SK-N-SH treated with all-trans-retinoic acid at 6 μM for 48 hours (cell line): ENCODE measurements at regions not wholly inside any gene's neighbourhood (a gene's known extent, or its start where the extent isn't known, plus 50 kb on each side); places are given as distances from the start of the nearest gene placed in this dataset.

Experiments
- ATAC-seq: fragments of 200-7000 bp; cut with Tn5 transposase; 3 replicates; pipeline ENCODE4 v1.9.1; 2020; ENCODE audit warnings: mild to moderate bottlenecking, moderate library complexity
- BACH2 ChIP-seq: fragments of 250-450 bp; sonication (Bioruptor Pico); IDR thresholded peaks from 2 replicates; pipeline ENCODE4 v1.9.0; 2021; ENCODE audit warnings: mild to moderate bottlenecking, borderline replicate concordance
- CSDC2 ChIP-seq: fragments of 250-450 bp; sonication (Bioruptor Pico); IDR thresholded peaks from 2 replicates; pipeline ENCODE4 v1.5.0; 2020; ENCODE audit warnings: mild to moderate bottlenecking, moderate library complexity
- ESRRG ChIP-seq: fragments of 250-450 bp; sonication (Bioruptor Pico); IDR thresholded peaks from 2 replicates; pipeline ENCODE4 v1.6.1; 2021; ENCODE audit warnings: mild to moderate bottlenecking
- GLIS3 ChIP-seq: fragments of 250-450 bp; sonication (Bioruptor Pico); IDR thresholded peaks from 2 replicates; pipeline ENCODE4 v1.5.0; 2020; ENCODE audit warnings: mild to moderate bottlenecking, moderate library complexity
- ISL1 ChIP-seq: fragments of 250-450 bp; sonication (Bioruptor Pico); IDR thresholded peaks from 2 replicates; pipeline ENCODE4 v2.1.2; 2022; ENCODE audit warnings: mild to moderate bottlenecking, moderate library complexity
- OSR1 ChIP-seq: fragments of 250-450 bp; sonication (Bioruptor Pico); IDR thresholded peaks from 2 replicates; pipeline ENCODE4 v1.8.0; 2022; ENCODE audit warnings: moderate library complexity, mild to moderate bottlenecking, inconsistent platforms
- PPARA ChIP-seq: fragments of 250-450 bp; sonication (Bioruptor Pico); IDR thresholded peaks from 2 replicates; pipeline ENCODE4 v1.5.0; 2020; ENCODE audit warnings: mild to moderate bottlenecking, borderline replicate concordance
- RARB ChIP-seq: fragments of 250-450 bp; sonication (Bioruptor Pico); IDR thresholded peaks from 2 replicates; pipeline ENCODE4 v1.8.0; 2021; ENCODE audit warnings: mild to moderate bottlenecking, moderate library complexity
- SNAI2 ChIP-seq: fragments of 250-450 bp; sonication (Bioruptor Pico); IDR thresholded peaks from 2 replicates; pipeline ENCODE4 v1.5.0; 2020; ENCODE audit warnings: mild to moderate bottlenecking, moderate library complexity
- TCF4 ChIP-seq: fragments of 250-450 bp; sonication (Bioruptor Pico); IDR thresholded peaks from 2 replicates; pipeline ENCODE4 v1.8.0; 2021; ENCODE audit warnings: mild to moderate bottlenecking, moderate library complexity, borderline replicate concordance
- TOX ChIP-seq: fragments of 250-450 bp; sonication (Bioruptor Pico); IDR thresholded peaks from 2 replicates; pipeline ENCODE4 v1.8.0; 2021; ENCODE audit warnings: mild to moderate bottlenecking, moderate library complexity, borderline replicate concordance
- ZC3H10 ChIP-seq: fragments of 250-450 bp; sonication (Bioruptor Pico); IDR thresholded peaks from 2 replicates; pipeline ENCODE4 v1.5.1; 2021; ENCODE audit warnings: mild to moderate bottlenecking, moderate library complexity
- ZFP3 ChIP-seq: fragments of 250-450 bp; sonication (Bioruptor Pico); IDR thresholded peaks from 2 replicates; pipeline ENCODE4 v1.5.0; 2020; ENCODE audit warnings: mild to moderate bottlenecking, moderate library complexity
- ZFP30 ChIP-seq: fragments of 450-650 bp; formaldehyde crosslinking; IDR thresholded peaks from 2 replicates; pipeline ENCODE4 v1.5.0; 2022; ENCODE audit warnings: mild to moderate bottlenecking, moderate library complexity
- ZNF565 ChIP-seq: fragments of 450-650 bp; formaldehyde crosslinking; conservative IDR thresholded peaks from 2 replicates; pipeline ENCODE4 v1.5.0; 2020; ENCODE audit warnings: low read depth, mild to moderate bottlenecking, moderate library complexity
- ZNF70 ChIP-seq: fragments of 450-650 bp; formaldehyde crosslinking; IDR thresholded peaks from 2 replicates; pipeline ENCODE4 v1.5.0; 2020; ENCODE audit warnings: mild to moderate bottlenecking, moderate library complexity
- TF ChIP-seq, protein P1 (sequence below): fragments of 250-450 bp; sonication (Bioruptor Pico); IDR thresholded peaks from 2 replicates; pipeline ENCODE4 v1.5.1; 2021; ENCODE audit warnings: mild to moderate bottlenecking, moderate library complexity
- TF ChIP-seq, protein P2 (sequence below): fragments of 250-450 bp; sonication (Bioruptor Pico); IDR thresholded peaks from 2 replicates; pipeline ENCODE4 v1.5.1; 2020; ENCODE audit warnings: low read depth, mild to moderate bottlenecking, moderate library complexity
- TF ChIP-seq, protein P3 (sequence below): fragments of 250-450 bp; sonication (Bioruptor Pico); IDR thresholded peaks from 2 replicates; pipeline ENCODE4 v1.8.0; 2021; ENCODE audit warnings: low read depth, mild to moderate bottlenecking, moderate library complexity, borderline replicate concordance
- TF ChIP-seq, protein P4 (sequence below): fragments of 250-450 bp; sonication (Bioruptor Pico); IDR thresholded peaks from 2 replicates; pipeline ENCODE4 v1.5.0; 2020; ENCODE audit warnings: mild to moderate bottlenecking, moderate library complexity

DNA sequence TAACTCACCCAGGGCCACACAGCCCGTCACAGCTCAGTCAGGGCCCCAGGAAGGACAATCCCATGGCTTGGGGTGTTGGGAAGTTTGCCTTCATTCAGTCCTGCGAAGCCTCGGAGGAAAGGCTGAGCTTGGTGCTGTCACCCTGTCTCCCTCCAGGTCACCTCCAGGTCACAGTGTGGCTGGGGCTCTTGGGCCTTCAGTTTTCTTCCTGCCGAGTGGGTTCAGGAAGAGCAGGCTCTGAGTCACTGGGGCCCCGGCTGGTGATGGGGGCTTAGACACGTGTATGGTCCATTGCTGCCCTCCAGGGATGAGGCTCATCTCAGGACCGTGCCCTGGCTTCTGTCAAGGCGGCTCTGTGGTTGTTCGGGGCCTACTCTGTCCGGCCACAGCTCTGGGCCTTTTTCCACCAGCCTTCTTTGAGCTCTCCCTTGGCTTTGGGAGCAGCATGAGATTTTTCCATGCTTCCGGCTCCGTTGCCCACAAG lies 118.6 kb downstream of the INHBB start:
- TF ChIP-seq ZNF70 (CRISPR knock-in tag) (no peak), ZNF565 (no peak), ZC3H10 (no peak), ESRRG (CRISPR knock-in tag) (no peak), ZFP30 (CRISPR knock-in tag) (no peak), ZFP3 (CRISPR knock-in tag) (no peak), PPARA (CRISPR knock-in tag) (no peak), BACH2 (CRISPR knock-in tag) (no peak)
- ATAC-seq, result no peak

DNA sequence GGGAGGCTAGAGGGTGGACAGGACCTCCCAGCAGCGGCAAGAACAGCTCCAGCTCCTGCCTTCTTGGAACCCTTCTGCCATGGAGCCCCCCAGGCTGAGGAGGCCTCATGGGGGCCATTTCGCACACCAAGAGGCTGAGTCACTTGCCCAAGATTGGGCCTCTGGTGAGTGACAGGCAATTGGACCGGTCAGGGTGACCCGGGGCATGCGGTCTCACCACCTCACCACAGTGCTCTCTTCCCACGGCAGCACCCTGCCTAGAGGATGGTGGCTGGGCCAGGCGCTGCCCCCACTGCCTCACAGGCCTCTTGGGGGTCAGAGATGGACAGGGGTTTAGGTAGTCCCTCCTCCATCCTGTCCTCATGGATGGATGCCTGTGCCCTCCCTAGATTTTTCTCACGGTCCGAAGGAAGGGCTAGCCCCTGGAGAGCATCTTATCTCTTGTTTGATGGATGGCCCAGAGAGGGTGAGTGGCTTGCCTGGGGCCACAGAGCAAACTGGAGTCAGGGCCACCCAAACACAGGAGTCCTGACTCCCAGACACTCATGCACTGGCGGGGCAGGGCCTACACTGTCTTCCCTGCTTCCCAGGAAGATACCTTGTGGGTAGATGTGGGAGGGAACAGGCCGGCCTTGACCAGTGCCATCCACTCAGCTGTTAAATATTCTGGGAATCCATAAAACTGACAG lies 119.2 kb downstream of the INHBB start:
- no peak for ATAC-seq
- no peak for TF ChIP-seq TCF4 (CRISPR knock-in tag)
- TF ChIP-seq ISL1 (CRISPR knock-in tag), result no peak
- TF ChIP-seq ZFP3 (CRISPR knock-in tag), result no peak
- TF ChIP-seq ZFP30 (CRISPR knock-in tag), result no peak
- TF ChIP-seq, protein P1, sequence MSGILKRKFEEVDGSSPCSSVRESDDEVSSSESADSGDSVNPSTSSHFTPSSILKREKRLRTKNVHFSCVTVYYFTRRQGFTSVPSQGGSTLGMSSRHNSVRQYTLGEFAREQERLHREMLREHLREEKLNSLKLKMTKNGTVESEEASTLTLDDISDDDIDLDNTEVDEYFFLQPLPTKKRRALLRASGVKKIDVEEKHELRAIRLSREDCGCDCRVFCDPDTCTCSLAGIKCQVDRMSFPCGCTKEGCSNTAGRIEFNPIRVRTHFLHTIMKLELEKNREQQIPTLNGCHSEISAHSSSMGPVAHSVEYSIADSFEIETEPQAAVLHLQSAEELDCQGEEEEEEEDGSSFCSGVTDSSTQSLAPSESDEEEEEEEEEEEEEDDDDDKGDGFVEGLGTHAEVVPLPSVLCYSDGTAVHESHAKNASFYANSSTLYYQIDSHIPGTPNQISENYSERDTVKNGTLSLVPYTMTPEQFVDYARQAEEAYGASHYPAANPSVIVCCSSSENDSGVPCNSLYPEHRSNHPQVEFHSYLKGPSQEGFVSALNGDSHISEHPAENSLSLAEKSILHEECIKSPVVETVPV (CRISPR knock-in tag), result no peak
- no peak for TF ChIP-seq OSR1 (CRISPR knock-in tag)
- TF ChIP-seq, protein P2, sequence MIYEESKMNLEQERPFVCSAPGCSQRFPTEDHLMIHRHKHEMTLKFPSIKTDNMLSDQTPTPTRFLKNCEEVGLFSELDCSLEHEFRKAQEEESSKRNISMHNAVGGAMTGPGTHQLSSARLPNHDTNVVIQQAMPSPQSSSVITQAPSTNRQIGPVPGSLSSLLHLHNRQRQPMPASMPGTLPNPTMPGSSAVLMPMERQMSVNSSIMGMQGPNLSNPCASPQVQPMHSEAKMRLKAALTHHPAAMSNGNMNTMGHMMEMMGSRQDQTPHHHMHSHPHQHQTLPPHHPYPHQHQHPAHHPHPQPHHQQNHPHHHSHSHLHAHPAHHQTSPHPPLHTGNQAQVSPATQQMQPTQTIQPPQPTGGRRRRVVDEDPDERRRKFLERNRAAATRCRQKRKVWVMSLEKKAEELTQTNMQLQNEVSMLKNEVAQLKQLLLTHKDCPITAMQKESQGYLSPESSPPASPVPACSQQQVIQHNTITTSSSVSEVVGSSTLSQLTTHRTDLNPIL (CRISPR knock-in tag), result no peak
- TF ChIP-seq CSDC2, result no peak
- TF ChIP-seq, protein P3, sequence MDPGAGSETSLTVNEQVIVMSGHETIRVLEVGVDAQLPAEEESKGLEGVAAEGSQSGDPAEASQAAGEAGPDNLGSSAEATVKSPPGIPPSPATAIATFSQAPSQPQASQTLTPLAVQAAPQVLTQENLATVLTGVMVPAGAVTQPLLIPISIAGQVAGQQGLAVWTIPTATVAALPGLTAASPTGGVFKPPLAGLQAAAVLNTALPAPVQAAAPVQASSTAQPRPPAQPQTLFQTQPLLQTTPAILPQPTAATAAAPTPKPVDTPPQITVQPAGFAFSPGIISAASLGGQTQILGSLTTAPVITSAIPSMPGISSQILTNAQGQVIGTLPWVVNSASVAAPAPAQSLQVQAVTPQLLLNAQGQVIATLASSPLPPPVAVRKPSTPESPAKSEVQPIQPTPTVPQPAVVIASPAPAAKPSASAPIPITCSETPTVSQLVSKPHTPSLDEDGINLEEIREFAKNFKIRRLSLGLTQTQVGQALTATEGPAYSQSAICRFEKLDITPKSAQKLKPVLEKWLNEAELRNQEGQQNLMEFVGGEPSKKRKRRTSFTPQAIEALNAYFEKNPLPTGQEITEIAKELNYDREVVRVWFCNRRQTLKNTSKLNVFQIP, result no peak
- no peak for TF ChIP-seq ZC3H10
- TF ChIP-seq, all 23 proteins: peak for 0

DNA sequence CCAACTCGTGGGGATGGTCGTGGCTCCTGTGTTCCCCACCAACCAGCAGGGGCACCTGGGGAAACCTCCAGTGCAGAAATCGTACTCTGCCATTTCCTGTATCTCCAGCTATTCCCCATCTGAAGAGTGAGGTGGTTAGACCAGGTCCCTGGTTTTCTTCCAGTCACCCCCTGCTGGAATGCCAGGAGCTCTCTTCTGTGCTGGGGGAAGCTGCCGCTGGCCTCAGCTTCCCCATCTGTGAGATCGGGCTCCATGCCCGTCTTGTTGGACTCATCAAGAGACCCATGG lies 119.7 kb downstream of the INHBB start:
- TF ChIP-seq OSR1 (CRISPR knock-in tag) (no peak), PPARA (CRISPR knock-in tag) (no peak), ZNF70 (CRISPR knock-in tag) (no peak), ZFP30 (CRISPR knock-in tag) (no peak)
- no peak for ATAC-seq

DNA sequence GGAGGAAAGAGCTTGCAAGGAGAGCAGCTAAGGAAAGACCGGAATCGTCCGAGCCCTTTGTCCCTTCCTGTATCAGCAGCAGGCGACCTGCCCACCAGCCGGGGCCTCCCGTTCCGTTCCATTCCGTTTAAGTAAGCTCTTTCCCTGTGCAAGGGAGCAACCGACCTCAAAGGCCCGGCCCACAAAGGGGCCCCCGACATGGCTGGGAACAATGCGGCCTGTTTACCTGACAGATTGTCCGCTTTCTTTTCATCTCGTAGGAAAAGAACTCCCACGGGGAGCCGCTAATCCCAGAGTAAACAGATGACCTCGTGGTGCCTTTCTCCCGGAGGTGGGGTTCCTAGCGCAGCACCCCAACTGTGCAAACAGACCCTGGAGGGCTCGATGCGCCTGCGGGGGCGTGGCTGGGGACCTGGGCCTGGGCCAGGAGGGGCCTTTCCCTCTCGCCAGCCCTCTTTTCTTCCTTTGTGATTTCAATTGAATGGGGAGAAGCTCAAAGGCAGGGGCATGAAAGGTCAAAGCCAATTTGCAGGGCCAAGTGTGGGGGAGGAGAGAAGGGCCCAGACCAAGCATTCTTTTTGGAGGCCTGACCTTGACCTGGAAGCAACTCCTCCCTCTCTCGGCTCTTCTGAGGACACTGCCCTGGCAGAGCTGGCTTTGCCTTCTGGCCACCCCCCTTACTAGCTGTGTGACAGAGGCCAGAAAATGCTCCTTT lies 120.2 kb downstream of the INHBB start:
- TF ChIP-seq RARB (CRISPR knock-in tag) (no peak), ZNF565 (no peak), ZNF70 (CRISPR knock-in tag) (no peak), TOX (CRISPR knock-in tag) (no peak), GLIS3 (CRISPR knock-in tag) (no peak), ESRRG (CRISPR knock-in tag) (no peak), TCF4 (CRISPR knock-in tag) (no peak), SNAI2 (CRISPR knock-in tag) (no peak), ZFP3 (CRISPR knock-in tag) (no peak), PPARA (CRISPR knock-in tag) (no peak), ZC3H10 (no peak)
- TF ChIP-seq, protein P4, sequence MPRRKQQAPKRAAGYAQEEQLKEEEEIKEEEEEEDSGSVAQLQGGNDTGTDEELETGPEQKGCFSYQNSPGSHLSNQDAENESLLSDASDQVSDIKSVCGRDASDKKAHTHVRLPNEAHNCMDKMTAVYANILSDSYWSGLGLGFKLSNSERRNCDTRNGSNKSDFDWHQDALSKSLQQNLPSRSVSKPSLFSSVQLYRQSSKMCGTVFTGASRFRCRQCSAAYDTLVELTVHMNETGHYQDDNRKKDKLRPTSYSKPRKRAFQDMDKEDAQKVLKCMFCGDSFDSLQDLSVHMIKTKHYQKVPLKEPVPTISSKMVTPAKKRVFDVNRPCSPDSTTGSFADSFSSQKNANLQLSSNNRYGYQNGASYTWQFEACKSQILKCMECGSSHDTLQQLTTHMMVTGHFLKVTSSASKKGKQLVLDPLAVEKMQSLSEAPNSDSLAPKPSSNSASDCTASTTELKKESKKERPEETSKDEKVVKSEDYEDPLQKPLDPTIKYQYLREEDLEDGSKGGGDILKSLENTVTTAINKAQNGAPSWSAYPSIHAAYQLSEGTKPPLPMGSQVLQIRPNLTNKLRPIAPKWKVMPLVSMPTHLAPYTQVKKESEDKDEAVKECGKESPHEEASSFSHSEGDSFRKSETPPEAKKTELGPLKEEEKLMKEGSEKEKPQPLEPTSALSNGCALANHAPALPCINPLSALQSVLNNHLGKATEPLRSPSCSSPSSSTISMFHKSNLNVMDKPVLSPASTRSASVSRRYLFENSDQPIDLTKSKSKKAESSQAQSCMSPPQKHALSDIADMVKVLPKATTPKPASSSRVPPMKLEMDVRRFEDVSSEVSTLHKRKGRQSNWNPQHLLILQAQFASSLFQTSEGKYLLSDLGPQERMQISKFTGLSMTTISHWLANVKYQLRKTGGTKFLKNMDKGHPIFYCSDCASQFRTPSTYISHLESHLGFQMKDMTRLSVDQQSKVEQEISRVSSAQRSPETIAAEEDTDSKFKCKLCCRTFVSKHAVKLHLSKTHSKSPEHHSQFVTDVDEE (CRISPR knock-in tag), result no peak
- TF ChIP-seq, protein P2 (CRISPR knock-in tag), result no peak
- TF ChIP-seq, protein P3, result no peak
- TF ChIP-seq, protein P1 (CRISPR knock-in tag), result no peak
- no peak for ATAC-seq
